ENCODE measurements at regions not wholly inside any gene's neighbourhood (a gene's known extent, or its start where the extent isn't known, plus 50 kb on each side); places are given as distances from the start of the nearest gene placed in this dataset.
"Not testable (repeated sequence)": the region's sequence is repeated elsewhere in the genome, so short reads cannot be mapped to it uniquely, and the experiment has no call there.

DNA sequence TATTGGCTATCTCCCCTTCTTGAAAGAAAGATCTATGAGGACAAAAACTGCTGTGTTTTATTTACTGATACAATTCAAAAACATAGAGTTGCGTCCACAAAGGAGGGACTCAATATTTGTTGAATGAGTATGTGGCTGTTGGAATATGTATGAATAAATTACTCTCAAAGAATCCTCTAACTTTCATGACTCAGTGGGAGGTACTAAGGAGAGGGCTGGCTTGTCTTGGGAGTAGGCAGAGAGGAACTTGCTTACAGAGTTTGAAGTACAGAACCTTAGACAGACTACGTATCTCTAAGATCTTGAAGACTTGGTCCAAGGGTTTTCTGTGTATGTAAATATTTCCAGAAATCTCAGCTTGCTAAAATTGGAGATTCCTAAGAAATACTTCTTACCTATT is 504.0 kb upstream of the PTCHD4 start:
- DNase-seq (ENCODE audit: low read depth), result peak; percentile 73

- no peak for DNase-seq (ENCODE audit: low read depth)
These were observed 503.3 kb upstream of the PTCHD4 start for GRCh38 chr6:48614326-48614725.

GRCh38 chr6:48613231-48613949 is 502.4 kb upstream of the PTCHD4 start:
- no peak for DNase-seq (ENCODE audit: low read depth)

- peak; percentile 66 for DNase-seq (ENCODE audit: low read depth)
These were observed 500.3 kb upstream of the PTCHD4 start for GRCh38 chr6:48611332-48611731.

DNA sequence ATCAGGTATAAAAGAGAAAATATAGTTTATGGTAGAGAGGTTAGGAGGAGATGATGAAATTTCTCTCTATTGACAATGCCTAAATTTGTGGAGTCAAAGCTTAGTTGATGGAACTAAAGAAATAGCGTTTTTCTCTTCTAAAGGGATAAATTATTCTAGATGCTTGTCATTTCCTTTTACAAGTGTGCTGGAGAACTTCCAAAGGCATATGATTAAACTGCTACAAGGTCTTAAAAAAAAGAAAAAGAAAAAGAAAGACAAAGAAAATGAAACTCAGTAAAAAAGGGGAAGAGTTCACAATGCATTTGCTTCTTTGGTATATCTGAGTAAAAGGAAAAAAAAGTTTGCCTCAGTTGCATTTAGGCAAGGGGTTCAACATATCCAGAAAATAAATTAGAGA is 499.8 kb upstream of the PTCHD4 start:
- DNase-seq (ENCODE audit: low read depth), result peak; percentile 71

DNA sequence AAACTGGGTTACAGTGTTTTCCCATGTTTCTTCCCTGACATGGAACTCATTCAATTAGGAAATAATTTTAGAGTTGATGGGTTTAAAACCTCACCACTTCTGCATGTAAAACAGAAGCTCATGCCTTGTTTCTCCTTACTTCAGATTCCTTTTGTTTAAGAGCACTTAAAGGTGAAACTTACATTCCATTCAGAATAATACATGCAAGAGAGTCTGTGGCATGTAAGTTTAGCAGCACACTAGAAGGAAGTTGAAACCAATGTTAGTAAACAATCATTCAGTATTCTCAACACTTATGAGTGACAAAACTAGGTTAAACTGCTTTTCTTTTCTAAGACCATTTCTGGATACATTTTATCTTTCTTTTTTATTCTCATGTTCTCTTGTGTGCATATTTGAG is 495.6 kb upstream of the PTCHD4 start:
- peak; percentile 2 for DNase-seq (ENCODE audit: low read depth)

DNA sequence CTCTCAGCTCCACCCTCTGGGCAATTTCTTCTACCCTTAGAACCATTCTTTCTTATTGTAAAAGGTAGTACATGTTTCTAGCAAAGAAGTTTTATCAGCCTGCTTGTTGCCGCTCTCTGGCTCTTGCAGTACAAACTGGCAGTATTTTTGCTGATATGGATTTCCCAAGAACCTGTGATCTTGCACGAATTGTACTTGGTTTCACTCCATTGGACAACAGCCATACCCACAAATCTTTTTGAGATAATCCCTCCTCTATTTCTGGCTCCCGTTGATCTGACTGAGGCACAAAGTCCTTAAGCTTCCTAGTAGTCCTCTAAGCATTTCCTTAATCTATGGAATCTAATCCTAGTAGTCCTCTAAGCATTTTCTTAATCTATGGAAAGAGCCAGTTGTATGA is 487.0 kb upstream of the PTCHD4 start:
- peak; percentile 3 for DNase-seq (ENCODE audit: low read depth)

- no peak for DNase-seq (ENCODE audit: low read depth)
These were observed 485.8 kb upstream of the PTCHD4 start for GRCh38 chr6:48596830-48597229.

DNA sequence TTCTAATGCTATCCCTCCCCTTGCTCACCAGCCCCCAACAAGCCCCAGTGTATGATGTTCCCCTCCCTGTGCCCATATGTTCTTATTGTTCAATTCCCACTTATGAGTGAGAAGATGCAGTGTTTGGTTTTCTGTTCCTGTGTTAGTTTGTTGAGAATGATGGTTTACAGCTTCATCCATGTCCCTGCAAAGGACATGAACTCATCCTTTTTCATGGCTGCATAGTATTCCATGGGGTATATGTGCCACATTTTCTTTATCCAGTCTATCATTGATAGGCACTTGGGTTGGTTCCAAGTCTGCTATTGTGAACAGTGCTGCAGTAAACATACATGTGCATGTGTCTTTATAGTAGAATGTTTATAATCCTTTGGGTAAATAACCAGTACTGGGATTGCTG is 480.2 kb upstream of the PTCHD4 start:
- not testable (repeated sequence) for DNase-seq (ENCODE audit: low read depth)

GRCh38 chr6:48584846-48585245 is 473.8 kb upstream of the PTCHD4 start:
- DNase-seq (ENCODE audit: low read depth), result no peak

GRCh38 chr6:48570656-48571055 is 459.7 kb upstream of the PTCHD4 start:
- no peak for DNase-seq (ENCODE audit: low read depth)

GRCh38 chr6:48568856-48569255 is 457.9 kb upstream of the PTCHD4 start:
- DNase-seq (ENCODE audit: low read depth), result peak; percentile 58

GRCh38 chr6:48567016-48567415 is 456.0 kb upstream of the PTCHD4 start:
- DNase-seq (ENCODE audit: low read depth), result peak; percentile 69

DNA sequence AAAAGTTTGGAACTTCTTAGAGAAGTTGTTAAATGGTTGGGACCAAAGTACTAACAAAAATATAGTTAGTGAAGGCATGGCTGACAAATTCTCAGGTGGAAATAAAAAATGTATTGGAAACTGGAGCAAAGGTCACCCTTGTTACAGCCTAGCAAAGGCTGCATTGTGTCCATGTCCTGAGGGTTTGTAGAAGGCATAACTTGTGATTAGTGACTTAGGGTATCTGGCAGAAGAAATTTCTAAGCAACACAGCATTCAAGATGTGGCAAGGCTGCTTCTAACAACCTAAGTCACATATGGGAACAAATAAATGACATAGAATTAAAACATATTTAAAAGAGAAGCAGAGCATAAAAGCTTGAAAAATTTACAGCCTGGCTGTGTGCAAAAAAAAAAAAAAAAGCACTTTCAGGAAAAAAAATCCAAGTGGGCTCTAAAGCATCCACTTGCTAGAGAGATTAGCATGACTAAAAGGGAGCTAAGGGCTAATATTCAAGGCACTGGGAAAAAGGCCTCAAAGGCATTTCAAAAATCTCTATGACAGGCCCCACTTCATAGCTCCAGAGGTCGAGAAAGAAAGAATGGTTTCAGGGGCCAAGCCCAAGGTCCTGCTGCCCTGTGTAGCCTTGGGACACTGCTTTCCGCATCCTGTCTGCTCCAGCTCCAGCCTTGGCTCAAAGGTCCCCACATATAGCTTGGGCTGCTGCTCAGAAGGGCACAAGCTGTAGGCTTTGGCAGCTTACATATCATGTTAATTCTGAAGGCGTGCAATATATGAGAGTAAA is 453.2 kb upstream of the PTCHD4 start:
- DNase-seq (ENCODE audit: low read depth), result no peak

DNA sequence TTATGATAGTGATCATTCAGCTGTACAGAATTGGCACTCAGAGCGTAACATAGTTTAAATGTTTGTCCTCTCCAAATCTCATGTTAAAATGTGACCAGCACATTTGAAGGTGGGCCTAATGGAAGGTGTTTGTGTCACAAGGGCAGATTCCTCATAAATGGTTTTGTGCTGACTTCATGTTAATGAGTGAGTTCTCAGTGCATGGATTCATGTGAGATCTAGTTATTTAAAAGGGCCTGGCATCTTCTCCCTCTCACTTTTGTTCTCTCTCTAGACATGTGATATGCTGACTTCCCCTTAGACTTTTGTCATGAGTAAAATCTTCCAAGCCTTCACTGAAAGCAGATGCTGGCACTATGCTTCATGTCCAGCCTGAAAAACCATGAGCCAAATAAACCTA is 452.4 kb upstream of the PTCHD4 start:
- no peak for DNase-seq (ENCODE audit: low read depth)

DNA sequence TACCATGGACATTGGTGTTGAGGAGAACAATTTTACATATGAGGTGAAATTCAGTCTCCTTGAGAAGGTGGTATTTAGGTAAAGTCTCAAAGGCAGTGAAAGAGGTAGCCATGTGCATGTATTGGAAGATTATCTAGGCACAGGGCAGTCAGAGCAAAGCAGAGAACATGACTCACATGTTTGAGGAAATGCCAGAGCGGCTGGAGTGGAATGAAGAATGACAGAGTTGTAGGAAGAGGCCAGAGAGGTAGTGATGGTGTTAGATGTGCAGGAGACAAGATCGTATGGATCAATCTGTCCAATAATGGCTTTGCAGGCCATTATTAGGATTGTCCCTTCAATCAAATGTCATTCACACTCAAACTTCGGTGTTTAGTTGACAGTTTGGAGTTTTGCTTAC is 449.4 kb upstream of the PTCHD4 start:
- DNase-seq (ENCODE audit: low read depth), result peak; percentile 85

- no peak for DNase-seq (ENCODE audit: low read depth)
These were observed 442.6 kb upstream of the PTCHD4 start for GRCh38 chr6:48553467-48554189.

DNA sequence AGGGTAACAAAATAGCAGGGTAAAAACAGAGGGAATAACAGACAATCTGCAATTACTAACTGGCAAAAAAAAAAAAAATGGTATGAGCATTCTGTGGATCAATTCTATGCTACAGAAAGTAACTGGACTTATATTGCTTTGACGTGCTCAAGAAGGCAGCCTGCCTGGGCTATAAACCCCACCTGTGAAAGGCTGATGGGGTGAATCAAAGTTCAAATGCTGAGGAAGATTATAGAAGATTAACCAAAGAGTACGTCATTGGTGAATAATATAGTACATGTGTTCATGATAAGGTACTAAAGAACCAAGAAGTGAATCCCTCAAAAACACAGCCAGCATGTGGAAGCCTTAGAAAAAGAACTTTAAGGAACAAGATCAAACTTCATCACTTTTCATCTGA is 441.9 kb upstream of the PTCHD4 start:
- no peak for DNase-seq (ENCODE audit: low read depth)

DNA sequence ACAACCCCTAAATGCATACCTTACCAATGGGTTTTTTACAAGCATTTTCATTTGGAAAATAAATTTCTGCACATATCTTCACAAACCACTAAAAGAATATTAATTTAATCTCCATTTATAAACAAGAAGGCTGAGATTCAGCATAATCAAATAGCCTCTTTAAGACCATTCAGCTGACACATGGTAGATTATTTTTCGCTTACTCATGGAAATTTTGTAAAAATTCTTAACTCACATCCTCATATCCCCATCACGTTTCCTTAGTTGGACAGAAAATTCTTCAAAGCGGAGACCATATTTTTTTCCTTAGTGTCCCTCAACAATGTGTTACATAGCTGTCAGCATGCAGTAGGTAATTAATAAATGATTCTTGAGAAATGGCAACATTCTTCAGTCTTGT is 439.6 kb upstream of the PTCHD4 start:
- no peak for DNase-seq (ENCODE audit: low read depth)

- no peak for DNase-seq (ENCODE audit: low read depth)
These were observed 431.2 kb upstream of the PTCHD4 start for GRCh38 chr6:48542191-48542590.

- peak; percentile 56 for DNase-seq (ENCODE audit: low read depth)
These were observed 430.7 kb upstream of the PTCHD4 start for GRCh38 chr6:48541649-48542048.

GRCh38 chr6:48535582-48536009 is 424.6 kb upstream of the PTCHD4 start:
- peak; percentile 92 for DNase-seq (ENCODE audit: low read depth)

GRCh38 chr6:48530978-48531377 is 420.0 kb upstream of the PTCHD4 start:
- not testable (repeated sequence) for DNase-seq (ENCODE audit: low read depth)

All from M059J (cell line).